ENCODE measurements at regions not wholly inside any gene's neighbourhood (a gene's known extent, or its start where the extent isn't known, plus 50 kb on each side); places are given as distances from the start of the nearest gene placed in this dataset.

- TF ChIP-seq CTCF (IDR thresholded peaks at IDR 0.05) (no peak), POLR2A (IDR thresholded peaks at IDR 0.05) (no peak)
Measured at GRCh38 chr10:110418218-110418617, 79.5 kb upstream of the DUSP5 start.

Measured in thyroid gland (tissue), 4 donors.